K562 (cell line): ENCODE measurements at regions not wholly inside any gene's neighbourhood (a gene's known extent, or its start where the extent isn't known, plus 50 kb on each side); places are given as distances from the start of the nearest gene placed in this dataset.

Source experiments
- ATAC-seq: fragments of 200-7000 bp; cut with Tn5 transposase; 3 replicates; pipeline ENCODE4 v1.9.1; 2020; ENCODE audit warnings: moderate library complexity
- BruUV-seq: library from RNA; stranded (reverse); fragments of 400-500 nt; replicated peaks from 2 replicates; lab custom pipeline; 2021; lab: Mats Ljungman, UMichigan
- CTCF ChIA-PET: fragments of 300-600 bp; formaldehyde crosslinking; extraction: SDS; loops from one replicate; lab custom pipeline; 2021; ENCODE audit warnings: low intra/inter-chr PET ratio; lab: Yijun Ruan, JAX
- POLR2A ChIA-PET: fragments of 300-600, 350-650 bp; sonication (Branson Sonifier 250); formaldehyde crosslinking; extraction: SDS; loops from one replicate; lab custom pipeline; 2021; ENCODE audit warnings: antibody characterized with exemption, inconsistent platforms; lab: Yijun Ruan, JAX
- DNase-seq, 4 experiments: peaks; one replicate each; pipeline versions ENCODE4 v3.0.0 to v3.0.0-alpha.2; 2011 to 2018; ENCODE audit warnings: low spot score in 3 of 4, mixed read lengths in 3 of 4; ENCODE audit errors: extremely low read depth in 1 of 4
- FAIRE-seq: peaks from 2 replicates; lab custom pipeline; 2011; peaks lifted over from hg19 to GRCh38; lab: Jason Lieb, UNC
- H2AFZ ChIP-seq: 2 replicates; pipeline ENCODE4 v1.6.0; 2011; ENCODE audit warnings: low read depth, low read length, control low read depth, inconsistent platforms
- H3K27ac ChIP-seq: fragments of 200-600 bp; 3 replicates; pipeline ENCODE4 v1.8.0; 2011; ENCODE audit warnings: low read depth, mild to moderate bottlenecking, control low read depth, inconsistent platforms, low read length, moderate library complexity, mixed read lengths; ENCODE audit errors: extremely low read depth
- H3K27me3 ChIP-seq, 2 experiments: fragments of 300-600 bp in 1 of 2; 2 replicates in 1 of 2; 3 replicates in 1 of 2; pipeline versions ENCODE4 v1.6.0 to v1.8.0; 2011; ENCODE audit warnings: inconsistent platforms in 2 of 2, low read length in 2 of 2, mild to moderate bottlenecking in 1 of 2, mixed read lengths in 1 of 2, moderate library complexity in 1 of 2; ENCODE audit not compliant: control insufficient read depth in 2 of 2, insufficient read depth in 2 of 2
- H3K36me3 ChIP-seq: fragments of 300-600 bp; 3 replicates; pipeline ENCODE4 v1.8.0; 2011; ENCODE audit warnings: mild to moderate bottlenecking, low read length, inconsistent platforms; ENCODE audit not compliant: control insufficient read depth, insufficient read depth
- H3K4me1 ChIP-seq, 2 experiments: fragments of 200-600 bp in 1 of 2; replicated peaks in 1 of 2; 2 replicates in 1 of 2; 3 replicates in 1 of 2; pipeline versions ENCODE4 v1.5.1 to v1.8.0; 2011; ENCODE audit warnings: inconsistent platforms in 2 of 2, low read length in 2 of 2, mild to moderate bottlenecking in 1 of 2, mixed read lengths in 1 of 2, moderate library complexity in 1 of 2; ENCODE audit not compliant: control insufficient read depth in 2 of 2, insufficient read depth in 2 of 2
- H3K4me2 ChIP-seq: 2 replicates; pipeline ENCODE4 v1.6.1; 2011; ENCODE audit warnings: low read length, control low read depth, inconsistent platforms, mixed read lengths; ENCODE audit not compliant: insufficient read depth
- H3K4me3 ChIP-seq: fragments of 200-600 bp; sonication (generic), shearing (Covaris generic); 2 replicates; pipeline ENCODE4 v1.5.1; 2016; ENCODE audit warnings: control low read depth, inconsistent platforms
- H3K79me2 ChIP-seq: fragments of 200-600 bp; 3 replicates; pipeline ENCODE4 v1.8.0; 2011; ENCODE audit warnings: low read length, inconsistent platforms; ENCODE audit not compliant: control insufficient read depth, insufficient read depth
- H3K9ac ChIP-seq, 2 experiments: 2 replicates each; pipeline versions ENCODE4 v1.6.0 to v1.6.1; 2011; ENCODE audit warnings: low read depth in 2 of 2, low read length in 2 of 2, control low read depth in 1 of 2, inconsistent platforms in 1 of 2, mild to moderate bottlenecking in 1 of 2, mixed read lengths in 1 of 2; ENCODE audit not compliant: insufficient read depth in 1 of 2
- H3K9me1 ChIP-seq: one replicate; pipeline ENCODE4 v1.6.0; 2011; ENCODE audit warnings: inconsistent platforms, mild to moderate bottlenecking, low read length, moderate library complexity; ENCODE audit not compliant: control insufficient read depth, insufficient read depth
- H3K9me3 ChIP-seq: replicated peaks from 2 replicates; pipeline ENCODE4 v1.5.1; 2011; ENCODE audit warnings: low read depth, low read length, inconsistent platforms; ENCODE audit not compliant: control insufficient read depth, insufficient read depth
- H4K20me1 ChIP-seq: replicated peaks from 2 replicates; pipeline ENCODE4 v1.6.1; 2011; ENCODE audit warnings: low read length, inconsistent platforms, mixed read lengths; ENCODE audit not compliant: control insufficient read depth, insufficient read depth
- DNMT1 ChIP-seq: fragments of 450-650 bp; IDR thresholded peaks from 2 replicates; pipeline ENCODE4 v1.6.1; 2016; ENCODE audit warnings: antibody characterized with exemption, mild to moderate bottlenecking
- HDAC6 ChIP-seq: IDR thresholded peaks from 2 replicates; pipeline ENCODE4 v1.6.1; 2012; ENCODE audit warnings: low read depth, mild to moderate bottlenecking, control low read depth, inconsistent platforms, low read length, moderate library complexity
- PHF8 ChIP-seq: fragments of 200-600 bp; sonication (generic); IDR thresholded peaks from 2 replicates; pipeline ENCODE4 v1.6.1; 2012; ENCODE audit warnings: mixed run types, mild to moderate bottlenecking, inconsistent platforms, low read length, moderate library complexity, borderline replicate concordance
- SAP30 ChIP-seq: fragments of 200-600 bp; sonication (generic); IDR thresholded peaks from 2 replicates; pipeline ENCODE4 v1.6.1; 2012; ENCODE audit warnings: borderline replicate concordance, low read depth, mild to moderate bottlenecking, moderate library complexity, low read length, control low read depth, inconsistent platforms; ENCODE audit not compliant: insufficient read depth, poor library complexity, severe bottlenecking
- SIX5 ChIP-seq, 2 experiments: IDR thresholded peaks; 2 replicates each; pipeline ENCODE4 v1.6.1; 2011; ENCODE audit warnings: low read length in 2 of 2, borderline replicate concordance in 1 of 2, low read depth in 1 of 2, mild to moderate bottlenecking in 1 of 2, moderate library complexity in 1 of 2; ENCODE audit not compliant: insufficient read depth in 1 of 2
- SMARCA4 ChIP-seq: fragments of 450-650 bp; IDR thresholded peaks from 2 replicates; pipeline ENCODE4 v1.6.1; 2016
- STAT5A ChIP-seq: IDR thresholded peaks from 2 replicates; pipeline ENCODE4 v1.6.1; 2012; ENCODE audit warnings: low read length, inconsistent platforms, borderline replicate concordance
- TEAD2 ChIP-seq: fragments of 450-650 bp; IDR thresholded peaks from 2 replicates; pipeline ENCODE4 v1.6.1; 2016; ENCODE audit warnings: missing genetic modification characterization, control low read depth, missing compliant biosample characterization
- TFE3 ChIP-seq: fragments of 450-650 bp; formaldehyde crosslinking; IDR thresholded peaks from 2 replicates; pipeline ENCODE4 v1.4.0; 2020; ENCODE audit warnings: mild to moderate bottlenecking, mixed read lengths
- ZBTB9 ChIP-seq: fragments of 450-650 bp; formaldehyde crosslinking; IDR thresholded peaks from 2 replicates; pipeline ENCODE4 v1.4.0; 2020; ENCODE audit warnings: mild to moderate bottlenecking, moderate library complexity
- ZC3H8 ChIP-seq: fragments of 450-650 bp; IDR thresholded peaks from 2 replicates; pipeline ENCODE4 v1.6.1; 2017
- ZNF197 ChIP-seq: fragments of 200-800 bp; sonication (Bioruptor generic); IDR thresholded peaks from 2 replicates; pipeline ENCODE4 v1.6.1; 2016; ENCODE audit warnings: low read depth, missing genetic modification characterization, missing compliant biosample characterization
- ZSCAN32 ChIP-seq: fragments of 450-650 bp; formaldehyde crosslinking; IDR thresholded peaks from 2 replicates; pipeline ENCODE4 v1.4.0; 2020; ENCODE audit warnings: mild to moderate bottlenecking, moderate library complexity
- WGBS: fragments of 100-300 bp; shearing (Covaris generic); methylation state at CpG from one replicate; pipeline ENCODE4 v1.1.6; 2016; ENCODE audit warnings: low coverage, mixed read lengths; ENCODE audit not compliant: insufficient coverage; ENCODE audit errors: missing lambda C conversion rate; 5-methylcytosine and 5-hydroxymethylcytosine counted together
- in situ Hi-C: fragments of 300-500 bp; cut with MboI; formaldehyde crosslinking; loops from 4 replicates; pipeline ENCODE4 v1.15.0; 2018; ENCODE audit warnings: inconsistent platforms, mixed read lengths
- intact Hi-C: fragments of 100-400 bp; cut with micrococcal nuclease; formaldehyde crosslinking; loops from 2 replicates; pipeline ENCODE4 v1.14.2; 2022
- TF ChIP-seq, protein P1 (sequence below): fragments of 250-450 bp; sonication (Bioruptor Pico); IDR thresholded peaks from 2 replicates; pipeline ENCODE4 v1.4.0; 2020; ENCODE audit warnings: mild to moderate bottlenecking, moderate library complexity

GRCh38 chr2:11093467-11093866 is 61.8 kb upstream of the SLC66A3 start (continued):
- no peak for TF ChIP-seq ZSCAN32 (CRISPR knock-in tag)

GRCh38 chr2:11094021-11094810 is 61.1 kb upstream of the SLC66A3 start:
- H3K4me3 ChIP-seq: no peak overlapping the region
- ChIA-PET CTCF (no interaction called here), POLR2A (interaction anchor here (0.6 kb wide), 2 partner anchors 19 to 188 kb away, joined by 3 read pairs; no protein-coding TSS in a partner anchor)
- FAIRE-seq (no peak), ATAC-seq (no peak), DNase-seq (no peak)
- no peaks in the 10 kb centered on the region for H3K9me3 ChIP-seq
- no peak overlapping the region for H3K9ac ChIP-seq
- no peaks in the 10 kb centered on the region for H3K79me2 ChIP-seq
- intact Hi-C loops (no loop called here), in situ Hi-C loops (no loop called here)
- no TSS peak for BruUV-seq
- no peak overlapping the region for H2AFZ ChIP-seq
- no peaks in the 10 kb centered on the region for H3K36me3 ChIP-seq
- 1% methylated on average over 19 of the region's 19 CpGs for WGBS
- H3K9me1 ChIP-seq: no peaks in the 10 kb centered on the region
- peaks cover 5 to 29% of the 10 kb centered on the region in 2 experiments; a peak in 4 of 5 replicates for H3K27me3 ChIP-seq
- H3K4me2 ChIP-seq: no peak overlapping the region
- H3K4me1 ChIP-seq: no peaks in the 10 kb centered on the region
- H4K20me1 ChIP-seq: no peaks in the 10 kb centered on the region
- H3K27ac ChIP-seq: no peak overlapping the region
- TF ChIP-seq TFE3 (no peak), SMARCA4 (no peak), ZNF197 (CRISPR knock-in tag) (no peak), HDAC6 (no peak), ZC3H8 (no peak), ZBTB9 (CRISPR knock-in tag) (no peak), TEAD2 (tag) (no peak), STAT5A (no peak), PHF8 (no peak), DNMT1 (no peak), SIX5 (IDR thresholded peaks at IDR 0.05; ENCODE audit: borderline replicate concordance in 1 of 2, insufficient read depth in 1 of 2, low read depth in 1 of 2, low read length in 2 of 2) (no peak), SAP30 (no peak)
- TF ChIP-seq, protein P1, sequence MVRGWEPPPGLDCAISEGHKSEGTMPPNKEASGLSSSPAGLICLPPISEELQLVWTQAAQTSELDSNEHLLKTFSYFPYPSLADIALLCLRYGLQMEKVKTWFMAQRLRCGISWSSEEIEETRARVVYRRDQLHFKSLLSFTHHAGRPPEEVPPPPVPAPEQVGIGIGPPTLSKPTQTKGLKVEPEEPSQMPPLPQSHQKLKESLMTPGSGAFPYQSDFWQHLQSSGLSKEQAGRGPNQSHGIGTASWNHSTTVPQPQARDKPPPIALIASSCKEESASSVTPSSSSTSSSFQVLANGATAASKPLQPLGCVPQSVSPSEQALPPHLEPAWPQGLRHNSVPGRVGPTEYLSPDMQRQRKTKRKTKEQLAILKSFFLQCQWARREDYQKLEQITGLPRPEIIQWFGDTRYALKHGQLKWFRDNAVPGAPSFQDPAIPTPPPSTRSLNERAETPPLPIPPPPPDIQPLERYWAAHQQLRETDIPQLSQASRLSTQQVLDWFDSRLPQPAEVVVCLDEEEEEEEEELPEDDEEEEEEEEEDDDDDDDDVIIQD (CRISPR knock-in tag): no peak
